A673 (cell line): ENCODE measurements at regions not wholly inside any gene's neighbourhood (a gene's known extent, or its start where the extent isn't known, plus 50 kb on each side); places are given as distances from the start of the nearest gene placed in this dataset.

ENCODE experiments used
- BruUV-seq: library from RNA; stranded (reverse); fragments of 400-500 nt; replicated peaks from 2 replicates; lab custom pipeline; 2021; lab: Mats Ljungman, UMichigan
- CTCF ChIA-PET: fragments of 300-600 bp; sonication (Branson Sonifier 250); formaldehyde crosslinking; loops from one replicate; lab custom pipeline; 2022; ENCODE audit warnings: antibody characterized with exemption; lab: Charles Lee
- POLR2A ChIA-PET: fragments of 300-600 bp; sonication (Branson Sonifier 250); formaldehyde crosslinking; loops from one replicate; lab custom pipeline; 2022; ENCODE audit warnings: antibody characterized with exemption; ENCODE audit not compliant: low non-redundant PET; lab: Charles Lee
- DNase-seq: peaks from one replicate; pipeline ENCODE4 v3.0.0-alpha.2; 2015; ENCODE audit warnings: low spot score
- H3K27ac ChIP-seq: fragments of 200-600 bp; sonication (generic); 2 replicates; pipeline ENCODE4 v1.5.1; 2016; ENCODE audit warnings: mixed run types, low read depth, mild to moderate bottlenecking, mixed read lengths, antibody characterized with exemption, low read length; ENCODE audit not compliant: poor library complexity, severe bottlenecking
- H3K27me3 ChIP-seq: fragments of 200-600 bp; sonication (generic); replicated peaks from 2 replicates; pipeline ENCODE4 v1.6.1; 2017; ENCODE audit warnings: mixed run types, low read depth, mild to moderate bottlenecking, mixed read lengths, antibody characterized with exemption, low read length; ENCODE audit not compliant: insufficient read depth, poor library complexity
- H3K36me3 ChIP-seq: fragments of 200-600 bp; sonication (generic); 2 replicates; pipeline ENCODE4 v1.6.1; 2016; ENCODE audit warnings: mixed run types, mild to moderate bottlenecking, mixed read lengths, antibody characterized with exemption, low read length; ENCODE audit not compliant: insufficient read depth, poor library complexity, severe bottlenecking
- H3K4me1 ChIP-seq: fragments of 200-600 bp; sonication (generic); 2 replicates; pipeline ENCODE4 v1.6.1; 2017; ENCODE audit warnings: mixed run types, mild to moderate bottlenecking, mixed read lengths, antibody characterized with exemption, low read length; ENCODE audit not compliant: insufficient read depth, poor library complexity, severe bottlenecking
- H3K4me3 ChIP-seq: fragments of 200-600 bp; sonication (generic); 2 replicates; pipeline ENCODE4 v1.5.1; 2016; ENCODE audit warnings: low read depth, mixed run types, mild to moderate bottlenecking, mixed read lengths, low read length; ENCODE audit not compliant: poor library complexity, severe bottlenecking
- H3K9me3 ChIP-seq: fragments of 200-600 bp; sonication (generic); 2 replicates; pipeline ENCODE4 v1.6.1; 2016; ENCODE audit warnings: mixed run types, low read depth, mild to moderate bottlenecking, mixed read lengths, antibody characterized with exemption, low read length; ENCODE audit not compliant: poor library complexity, severe bottlenecking
- CTCF ChIP-seq: fragments of 300-800, 200-600 bp; sonication (generic); conservative IDR thresholded peaks from 2 replicates; pipeline ENCODE4 v1.5.1; 2017; ENCODE audit warnings: low read depth, mild to moderate bottlenecking, antibody characterized with exemption, low read length, moderate library complexity, mixed read lengths
- EZH2 ChIP-seq: fragments of 200-600 bp; sonication (generic); IDR thresholded peaks from 2 replicates; pipeline ENCODE4 v1.6.1; 2017; ENCODE audit warnings: borderline replicate concordance, low read depth, mild to moderate bottlenecking, mixed read lengths, antibody characterized with exemption, low read length; ENCODE audit not compliant: poor library complexity, severe bottlenecking
- intact Hi-C: fragments of 100-400 bp; cut with micrococcal nuclease; formaldehyde crosslinking; loops from one replicate; pipeline ENCODE4 v1.10.0; 2022; ENCODE audit not compliant: unreplicated experiment

GRCh38 chr11:128158860-128159259 lies 428.5 kb downstream of the ETS1 start:
- TF ChIP-seq CTCF (no peak), EZH2 (no peak)
- BruUV-seq: no TSS peak
- ChIA-PET POLR2A (no interaction called here), CTCF (interaction anchor here (0.7 kb wide), 1 partner anchor 615 kb away, joined by 3 read pairs; no protein-coding TSS in a partner anchor)
- Histone ChIP-seq H3K9me3 (no peaks in the 10 kb centered on the region), H3K36me3 (no peaks in the 10 kb centered on the region), H3K4me1 (no peaks in the 10 kb centered on the region), H3K27ac (no peak overlapping the region), H3K4me3 (no peak overlapping the region), H3K27me3 (peaks cover 14% of the 10 kb centered on the region)
- intact Hi-C loops: loop anchor here (1.0 to 5.0 kb wide), 2 partner anchors 17 to 673 kb away; no protein-coding TSS in a partner anchor
- no peak for DNase-seq

- H3K27ac ChIP-seq: no peak overlapping the region
- H3K9me3 ChIP-seq: no peaks in the 10 kb centered on the region
- no peak overlapping the region for H3K4me3 ChIP-seq
- H3K36me3 ChIP-seq: no peaks in the 10 kb centered on the region
- peak; percentile 86 for DNase-seq
- peaks cover 14% of the 10 kb centered on the region for H3K27me3 ChIP-seq
- TF ChIP-seq EZH2 (no peak), CTCF (peak; percentile 98)
- BruUV-seq: no TSS peak
- ChIA-PET POLR2A (no interaction called here), CTCF (interaction anchor here (0.5 to 1.3 kb wide), 14 partner anchors 10 to 1698 kb away, joined by 3 to 12 read pairs (median 4); no protein-coding TSS in a partner anchor)
- intact Hi-C loops: loop anchor here (1.0 to 5.0 kb wide), 3 partner anchors 15 to 675 kb away; no protein-coding TSS in a partner anchor
- H3K4me1 ChIP-seq: no peaks in the 10 kb centered on the region
These were observed 429.7 kb downstream of the ETS1 start for GRCh38 chr11:128157423-128158298.

- Histone ChIP-seq H3K4me3 (no peak overlapping the region), H3K9me3 (no peaks in the 10 kb centered on the region), H3K4me1 (no peaks in the 10 kb centered on the region), H3K36me3 (no peaks in the 10 kb centered on the region), H3K27ac (no peak overlapping the region), H3K27me3 (peaks cover 25% of the 10 kb centered on the region)
- DNase-seq: no peak
- TF ChIP-seq CTCF (no peak), EZH2 (no peak)
- CTCF ChIA-PET: interaction anchor here (1.2 kb wide), 1 partner anchor 103 kb away, joined by 5 read pairs; no protein-coding TSS in a partner anchor
- intact Hi-C loops: loop anchor here (5.0 kb wide), 1 partner anchor 676 kb away; no protein-coding TSS in a partner anchor
- POLR2A ChIA-PET: no interaction called here
- no TSS peak for BruUV-seq
These were observed 430.9 kb downstream of the ETS1 start for GRCh38 chr11:128156486-128156885.
